LHCN-M2 (cell line): ENCODE measurements at regions not wholly inside any gene's neighbourhood (a gene's known extent, or its start where the extent isn't known, plus 50 kb on each side); places are given as distances from the start of the nearest gene placed in this dataset.
"Not testable (repeated sequence)": the region's sequence is repeated elsewhere in the genome, so short reads cannot be mapped to it uniquely, and the experiment has no call there.

ENCODE experiments used
- DNase-seq: peaks from one replicate; pipeline ENCODE4 v3.0.0-alpha.2; 2012; ENCODE audit warnings: low read depth

DNA sequence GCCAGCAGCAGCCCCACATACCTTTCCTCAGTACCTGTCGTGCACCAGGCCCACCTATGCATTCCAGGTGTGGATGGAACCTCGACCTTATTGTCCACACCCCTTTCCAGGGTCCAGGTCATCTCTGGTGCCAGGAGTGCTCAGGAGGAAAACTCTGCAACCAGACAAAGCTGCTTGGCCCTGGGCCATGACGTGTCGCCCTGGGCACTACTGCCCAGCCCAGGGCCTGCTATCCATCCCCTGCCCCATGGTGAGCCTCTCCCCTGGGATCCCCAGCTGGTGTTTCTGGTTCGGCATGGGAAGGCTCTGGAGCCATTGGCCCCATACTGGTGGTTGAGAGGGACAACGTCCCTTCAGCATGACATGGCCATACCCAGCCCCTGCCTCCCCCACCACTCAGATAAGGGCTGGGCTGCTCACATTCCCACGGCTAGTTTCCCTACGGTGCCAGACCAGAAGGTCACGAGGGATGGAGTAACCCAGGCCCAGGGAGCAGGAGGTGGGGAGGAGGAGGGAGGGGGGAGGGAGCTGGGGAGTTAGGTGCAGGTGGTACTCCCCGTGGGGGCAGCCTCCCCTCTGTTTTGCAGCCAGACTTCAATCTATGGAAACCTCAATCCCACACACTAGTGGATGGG lies 123.2 kb upstream of the MTLN start:
- DNase-seq, result not testable (repeated sequence)

DNA sequence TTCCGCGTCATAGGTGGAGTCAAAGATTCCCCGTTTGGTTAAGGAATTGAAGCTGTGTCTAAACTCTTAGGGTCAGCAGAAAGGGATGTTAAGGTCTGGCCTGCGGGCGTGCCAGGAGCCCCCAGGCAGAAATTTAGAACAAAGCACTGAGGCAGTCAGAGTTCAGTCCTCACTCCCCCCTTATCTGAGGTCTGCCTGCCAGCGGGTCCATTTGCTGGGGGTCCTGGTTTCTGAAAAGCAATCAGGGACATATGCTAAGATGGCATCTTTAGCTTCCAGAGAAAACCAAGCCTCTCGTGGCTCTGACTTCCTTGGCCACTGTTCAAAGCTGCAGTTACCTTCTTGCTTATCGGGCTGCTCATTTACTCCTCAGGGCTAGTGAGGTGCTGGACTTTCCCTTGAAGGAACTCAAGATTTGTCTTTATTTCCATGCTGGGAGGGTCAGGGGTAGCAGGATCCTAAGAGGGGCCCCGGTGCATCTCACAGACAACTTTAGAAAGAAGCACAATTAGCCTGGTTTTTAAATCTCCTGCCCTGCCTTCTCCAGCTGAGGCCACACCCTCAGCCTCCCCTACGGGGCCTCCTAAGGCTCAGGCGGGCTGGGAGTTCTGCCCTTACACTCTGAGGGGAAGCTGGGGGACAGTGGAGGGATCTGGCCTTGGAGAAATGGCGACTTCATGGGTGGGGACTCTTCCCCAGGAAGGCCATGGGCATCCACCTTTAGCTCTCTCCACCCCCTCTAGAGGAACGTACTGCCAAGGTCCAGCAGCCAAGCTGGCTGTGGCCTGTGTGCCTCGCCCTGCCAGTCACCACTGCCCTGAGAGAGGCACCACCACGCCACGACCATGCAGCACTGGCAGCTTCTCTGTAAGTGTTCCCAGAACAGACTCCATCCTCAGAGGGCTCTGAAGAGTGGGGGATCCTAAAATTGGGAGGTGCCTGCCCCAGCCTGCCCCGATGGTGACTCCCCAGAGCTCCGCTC lies 121.1 kb upstream of the MTLN start:
- DNase-seq, result not testable (repeated sequence)

DNA sequence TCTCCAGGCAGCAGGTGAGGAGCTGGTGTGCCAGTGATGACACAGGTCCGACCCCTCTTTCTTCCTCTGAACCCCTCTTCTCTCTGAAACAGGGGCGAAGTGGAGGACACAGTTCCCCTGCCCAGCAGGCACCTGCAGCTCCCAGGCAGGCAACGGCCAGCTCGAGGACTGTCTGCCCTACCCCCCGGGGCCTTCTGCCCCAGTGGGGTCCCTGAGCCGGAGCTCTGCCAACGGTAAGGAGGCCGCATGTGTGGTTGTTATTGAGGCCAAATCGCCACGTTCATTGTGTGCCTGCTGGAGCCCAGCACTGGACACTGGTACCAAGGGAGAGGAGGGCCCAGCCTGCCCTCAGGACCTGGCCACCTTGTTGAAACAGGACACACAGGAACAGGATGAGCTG lies 119.3 kb upstream of the MTLN start:
- not testable (repeated sequence) for DNase-seq

DNA sequence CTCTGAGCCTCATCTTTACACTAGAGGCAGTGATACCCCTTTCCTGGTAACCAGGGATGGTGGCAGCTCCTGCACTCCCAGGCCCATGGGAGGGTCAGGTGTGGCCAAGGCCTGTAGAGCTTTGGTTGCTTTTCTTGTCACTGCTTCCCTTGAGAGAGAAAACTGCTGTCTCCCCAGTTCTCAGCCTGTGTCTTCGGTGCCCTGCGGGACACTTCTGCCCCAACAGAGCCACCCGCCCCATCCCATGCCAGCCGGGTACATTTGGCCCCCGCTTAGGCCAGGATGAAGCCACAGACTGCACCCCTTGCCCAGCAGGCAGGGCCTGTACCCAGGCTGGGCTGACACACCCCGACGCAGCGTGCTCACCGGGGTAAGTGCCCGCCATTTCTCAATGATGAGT lies 117.4 kb upstream of the MTLN start:
- not testable (repeated sequence) for DNase-seq

DNA sequence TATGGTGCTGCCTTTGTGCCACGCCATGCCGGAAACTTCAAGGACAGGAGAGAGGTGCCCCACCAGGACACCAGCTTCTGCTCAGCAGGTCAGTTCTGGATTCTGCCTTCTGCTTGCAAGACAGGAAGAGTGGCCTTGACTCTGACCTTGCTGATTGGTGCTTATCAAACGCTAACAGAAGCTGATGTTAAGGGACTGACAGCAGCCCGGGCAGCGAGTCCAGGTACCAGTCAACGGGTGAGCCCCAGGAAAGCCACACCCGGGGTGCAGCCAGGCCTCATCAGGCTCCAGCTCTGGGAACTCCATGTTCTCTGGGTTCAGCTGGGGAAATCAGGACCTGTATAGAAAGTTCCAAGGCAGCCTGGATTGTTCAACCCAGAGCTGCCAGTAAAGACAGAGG lies 116.8 kb upstream of the MTLN start:
- not testable (repeated sequence) for DNase-seq

DNA sequence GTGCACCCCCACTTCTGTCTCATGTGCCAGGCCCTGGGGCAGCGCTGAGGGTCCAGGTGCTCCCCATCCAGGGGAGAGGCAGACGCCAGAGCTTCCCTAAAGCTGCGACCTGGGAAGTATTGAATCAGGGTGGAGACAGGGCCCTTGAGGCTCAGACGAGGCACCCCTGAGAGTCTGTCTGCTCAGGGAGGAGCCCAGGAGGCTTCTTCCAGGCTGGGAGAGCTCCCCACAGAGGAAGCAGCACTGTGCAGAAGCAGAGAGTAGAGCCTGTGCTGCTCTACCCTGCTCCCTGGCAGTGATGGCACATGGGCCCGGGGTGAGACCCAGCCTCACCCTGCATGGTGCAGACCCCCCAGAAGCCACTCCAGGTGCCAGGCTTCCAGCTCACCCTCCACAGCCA lies 116.3 kb upstream of the MTLN start:
- DNase-seq, result not testable (repeated sequence)

DNA sequence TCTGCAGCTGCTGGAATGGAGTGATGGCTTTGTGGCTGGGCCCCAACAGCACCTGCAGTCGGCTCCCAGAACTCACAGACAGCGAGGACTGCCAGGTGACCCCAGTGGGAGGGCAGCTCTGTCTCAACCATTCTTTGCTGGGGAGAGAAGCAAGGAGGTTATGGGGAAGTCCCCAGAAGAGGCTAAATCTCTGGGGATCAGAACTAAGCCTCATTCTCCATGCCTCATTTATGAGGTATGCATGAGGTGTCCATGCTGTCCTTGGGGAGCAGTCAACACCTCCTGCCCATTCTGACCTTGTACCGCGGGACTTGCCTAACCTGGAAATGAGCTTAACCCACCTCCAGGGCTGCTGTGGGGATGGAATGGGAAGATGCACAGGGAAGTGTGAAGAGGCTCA lies 111.5 kb upstream of the MTLN start:
- DNase-seq, result not testable (repeated sequence)

DNA sequence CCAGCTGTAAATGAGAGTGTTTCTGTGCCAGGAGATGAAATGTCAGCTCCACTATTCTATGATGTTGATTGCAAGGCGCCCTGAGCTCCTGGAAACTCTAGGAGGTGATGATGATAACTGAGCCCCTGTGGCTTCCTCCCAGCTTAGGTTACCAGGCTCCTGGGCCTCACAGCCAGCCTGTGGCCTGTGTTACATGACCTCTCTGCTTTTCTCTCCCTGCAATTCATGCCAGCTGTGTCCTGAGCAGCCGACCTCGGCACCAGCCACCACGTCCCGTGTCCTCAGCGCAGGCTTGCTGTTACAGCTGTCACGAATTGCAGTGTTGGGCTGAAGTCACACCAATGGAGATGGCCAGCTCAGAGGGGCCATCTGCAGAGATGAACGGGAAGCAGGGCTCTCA lies 110.2 kb upstream of the MTLN start:
- DNase-seq, result not testable (repeated sequence)

DNA sequence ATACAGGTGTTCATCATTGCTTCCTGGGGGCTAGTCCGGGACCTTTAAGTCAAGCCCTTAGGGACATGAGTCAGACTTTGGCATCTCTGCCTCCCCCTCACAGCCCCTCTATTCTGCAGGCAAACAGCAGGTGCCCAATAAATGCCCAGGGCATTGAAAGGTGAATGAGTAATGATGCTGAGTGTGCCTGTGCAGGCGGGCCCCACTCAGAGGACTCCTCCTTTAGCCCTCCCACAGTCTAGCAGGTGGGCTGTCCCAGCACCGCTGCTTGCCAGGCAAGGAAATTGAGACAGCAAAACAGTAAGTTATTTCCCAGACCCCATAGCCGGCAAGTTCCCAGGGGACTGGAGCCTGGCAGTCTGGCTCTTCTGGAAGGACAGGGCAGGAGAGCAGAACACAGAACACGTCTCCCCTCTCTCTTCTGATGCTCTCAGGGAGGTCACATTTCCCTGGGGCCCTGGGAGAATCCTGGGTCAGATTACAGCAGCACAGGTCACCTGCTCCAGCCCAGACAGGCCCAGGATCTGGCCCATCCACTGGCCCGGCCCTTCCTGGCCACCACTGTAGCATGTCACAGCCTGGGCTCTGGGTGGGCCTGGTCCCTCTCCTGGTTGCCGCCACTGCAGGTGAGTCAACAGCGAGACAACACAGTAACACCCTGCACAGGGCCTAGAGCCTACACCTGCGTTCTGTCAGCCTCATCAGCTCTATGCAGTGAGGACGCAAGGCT lies 108.7 kb upstream of the MTLN start:
- DNase-seq, result not testable (repeated sequence)

DNA sequence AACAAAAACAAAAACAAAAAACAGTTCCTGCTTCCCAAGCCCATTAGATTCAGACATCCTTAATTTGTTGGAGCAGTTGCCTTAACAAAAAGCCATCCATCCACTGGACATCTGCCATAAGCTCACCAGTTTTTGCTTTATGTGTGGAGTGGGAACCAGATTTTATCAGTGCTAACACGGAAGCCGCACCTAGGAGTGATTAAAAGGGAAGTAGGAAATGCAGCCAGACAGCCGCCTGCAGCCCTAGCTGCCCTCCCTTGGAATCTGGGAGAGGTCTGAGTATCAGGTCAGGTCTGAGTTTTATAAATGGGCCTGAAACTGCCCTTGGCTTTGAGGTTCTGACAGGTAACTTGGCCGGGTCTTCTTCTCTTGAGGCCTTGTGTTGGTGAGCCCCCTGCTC lies 106.6 kb upstream of the MTLN start:
- DNase-seq, result not testable (repeated sequence)

DNA sequence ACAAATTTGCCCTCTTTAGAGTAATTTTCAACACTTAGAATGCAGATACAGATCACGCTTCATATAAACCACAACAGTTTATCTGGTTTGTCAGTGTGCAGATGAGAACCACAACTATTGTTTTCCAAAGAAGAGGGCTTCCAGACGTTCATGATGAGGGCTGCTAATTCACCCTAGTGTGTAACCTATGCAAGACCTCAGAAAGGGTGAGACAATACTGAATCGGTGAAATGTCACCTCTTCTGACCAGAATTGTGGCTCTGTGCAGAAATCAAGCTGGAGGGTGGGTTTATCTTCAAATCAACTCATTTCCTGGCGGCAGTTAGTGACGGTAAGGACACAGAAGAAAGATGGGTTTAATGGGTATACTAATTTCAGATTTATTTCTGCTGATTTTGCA lies 105.0 kb upstream of the MTLN start:
- DNase-seq, result not testable (repeated sequence)

DNA sequence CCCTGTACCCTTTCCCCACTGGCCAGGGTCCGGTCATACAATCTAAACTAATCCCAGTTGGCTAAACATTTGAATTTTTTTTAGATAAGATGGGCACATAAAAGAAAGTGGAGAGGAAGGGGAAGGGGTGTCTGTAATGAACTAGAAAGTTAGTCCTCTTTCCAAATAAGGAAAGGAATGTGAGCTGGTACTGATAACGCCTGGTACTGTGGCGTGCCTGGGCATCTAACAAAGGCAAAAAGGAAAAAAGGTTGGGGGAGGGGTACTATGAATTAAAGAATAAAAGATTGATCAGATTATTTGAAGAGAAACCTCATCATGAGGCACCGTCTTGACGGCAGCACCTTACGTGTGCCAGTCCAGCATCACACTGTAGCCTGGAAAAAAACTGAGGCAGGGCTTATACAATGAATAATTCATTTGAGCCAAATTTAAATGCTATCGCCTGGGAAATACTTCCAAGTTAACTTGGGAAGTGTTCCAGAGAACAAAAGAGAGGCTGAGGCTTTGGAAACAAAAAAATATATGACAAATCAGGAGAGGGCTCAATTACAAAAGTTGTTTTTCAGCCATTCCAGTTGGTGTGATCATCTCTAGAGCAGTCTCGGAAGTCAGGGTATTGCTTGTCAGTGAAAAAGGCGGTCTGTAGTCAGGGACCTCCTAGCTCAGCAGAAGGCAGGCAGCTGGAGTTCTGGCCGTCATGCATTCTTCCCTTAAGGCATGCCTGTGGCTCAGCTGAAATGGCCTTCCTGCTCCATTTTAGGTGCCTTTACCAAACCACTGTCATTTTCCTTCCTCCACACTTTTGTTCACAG lies 103.9 kb upstream of the MTLN start:
- not testable (repeated sequence) for DNase-seq

DNA sequence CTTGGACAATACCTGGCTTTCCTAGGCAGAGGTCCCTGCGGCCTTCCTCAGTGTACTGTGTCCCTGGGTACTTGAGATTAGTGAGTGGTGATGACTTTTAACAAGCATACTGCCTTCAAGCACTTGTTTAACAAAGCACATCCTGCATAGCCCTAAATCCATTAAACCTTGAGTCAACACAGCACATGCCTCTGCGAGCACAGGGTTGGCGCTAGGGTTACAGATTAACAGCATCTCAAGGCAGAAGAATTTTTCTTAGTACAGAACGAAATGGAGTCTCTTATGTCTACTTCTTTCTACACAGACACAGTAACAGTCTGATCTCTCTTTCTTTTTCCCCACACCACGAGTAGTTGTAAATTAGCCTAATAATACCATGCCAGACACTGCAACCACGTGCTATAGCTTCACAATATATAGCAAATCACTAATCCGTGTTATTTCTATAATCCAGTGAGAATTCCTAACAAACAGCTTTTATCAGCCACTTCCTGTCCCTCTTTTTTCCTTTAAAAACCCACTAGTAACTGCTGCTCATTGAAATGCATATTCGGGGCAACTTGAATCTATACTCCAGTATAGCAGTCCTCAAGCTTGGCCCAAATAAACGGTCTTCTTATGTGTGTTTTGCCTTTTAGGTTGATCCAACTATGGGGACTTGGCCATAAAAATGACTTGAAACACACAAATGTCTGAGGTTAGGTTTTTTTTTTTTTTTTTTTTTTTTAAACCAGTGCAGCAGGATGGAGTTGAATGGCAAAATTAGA lies 102.9 kb upstream of the MTLN start:
- DNase-seq, result not testable (repeated sequence)

DNA sequence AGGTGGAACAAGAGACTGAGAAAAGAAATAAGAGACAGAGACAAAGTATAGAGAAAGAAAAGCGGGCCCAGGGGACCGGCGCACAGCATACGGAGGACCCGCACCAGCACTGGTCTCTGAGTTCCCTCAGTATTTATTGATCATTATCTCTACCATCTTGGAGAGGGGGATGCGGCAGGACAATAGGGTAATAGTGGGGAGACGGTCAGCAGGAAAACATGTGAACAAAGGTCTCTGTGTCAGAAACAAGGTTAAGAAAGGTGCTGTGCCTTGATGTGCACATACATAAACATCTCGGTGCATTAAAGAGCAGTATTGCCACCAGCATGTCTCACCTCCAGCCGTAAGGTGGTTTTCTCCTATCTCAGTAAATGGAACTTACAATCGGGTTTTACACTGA lies 102.1 kb upstream of the MTLN start:
- DNase-seq, result not testable (repeated sequence)

DNA sequence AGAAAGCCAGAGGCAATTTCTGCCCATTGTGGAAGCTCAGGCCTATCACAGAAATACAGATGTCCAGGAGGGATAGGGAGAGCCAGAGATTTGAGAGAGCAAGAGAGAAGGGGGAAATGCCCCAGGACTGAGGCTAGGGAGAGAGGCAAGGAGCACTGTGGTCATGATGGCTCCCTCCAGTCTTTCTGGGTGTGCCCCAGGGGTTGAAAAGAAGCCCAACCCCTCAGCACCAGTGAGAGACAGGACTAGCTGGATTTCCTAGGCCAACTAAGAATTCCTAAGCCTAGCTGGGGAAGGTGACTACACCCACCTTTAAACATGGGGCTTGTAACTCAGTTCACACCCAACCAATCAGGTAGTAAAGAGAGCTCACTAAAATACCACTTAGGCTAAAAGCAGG lies 100.7 kb upstream of the MTLN start:
- DNase-seq, result not testable (repeated sequence)

DNA sequence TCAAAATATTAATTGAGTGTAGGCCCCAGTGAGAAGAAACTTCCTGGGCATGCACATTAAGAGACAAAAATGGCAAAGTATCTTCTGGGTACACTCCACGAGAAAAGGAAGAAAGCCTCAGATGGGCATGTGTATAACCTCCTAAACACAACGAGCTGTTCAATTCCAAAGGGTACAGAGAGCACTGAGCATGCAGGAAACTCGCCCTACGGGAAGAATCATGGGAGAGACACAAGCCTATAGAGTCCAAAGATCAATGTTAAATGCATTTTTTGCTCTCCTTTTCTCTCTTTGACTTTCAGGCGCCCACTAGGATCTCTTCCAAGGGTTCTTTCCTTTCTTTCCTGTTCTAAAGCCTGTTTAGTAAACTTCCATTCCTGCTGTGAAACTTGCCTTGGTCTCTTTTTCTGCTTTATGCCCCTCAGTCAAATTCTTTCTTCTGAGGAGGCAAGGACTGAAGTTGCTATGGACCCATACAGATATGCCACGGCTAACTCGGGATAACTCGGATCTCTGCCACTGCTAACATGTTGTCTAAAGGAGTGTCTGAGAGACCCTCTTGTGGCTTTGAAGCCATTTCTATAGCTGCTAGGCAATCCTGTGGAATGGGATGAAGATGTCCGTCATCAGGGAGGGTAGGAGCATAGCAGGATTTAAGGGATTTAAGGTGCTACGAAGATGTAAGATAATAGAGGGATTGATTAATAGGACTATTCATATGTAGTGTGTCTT lies 99.5 kb upstream of the MTLN start:
- not testable (repeated sequence) for DNase-seq

DNA sequence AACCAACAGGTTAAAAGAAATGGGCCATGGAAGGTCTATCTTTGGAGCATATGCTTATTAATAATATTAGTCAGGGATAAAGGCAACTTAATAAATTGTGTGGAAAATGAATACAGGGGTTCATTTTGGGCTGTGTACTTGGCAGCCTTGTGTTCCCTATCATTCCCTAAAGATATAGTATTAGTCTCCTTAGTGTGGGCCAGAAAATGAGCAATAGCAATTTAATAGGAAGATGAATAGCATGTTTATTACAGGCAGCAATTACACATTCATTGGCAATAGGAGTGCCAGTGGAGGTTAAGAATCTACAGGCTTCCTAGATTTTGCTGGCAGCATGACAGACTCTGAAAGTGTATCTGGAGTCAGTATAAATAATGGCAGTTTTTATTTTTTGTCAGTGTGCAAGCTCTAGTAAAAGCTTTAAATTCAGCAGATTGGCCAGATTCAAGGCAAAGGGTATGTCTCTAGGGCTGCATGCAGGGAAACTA lies 98.7 kb upstream of the MTLN start:
- not testable (repeated sequence) for DNase-seq

DNA sequence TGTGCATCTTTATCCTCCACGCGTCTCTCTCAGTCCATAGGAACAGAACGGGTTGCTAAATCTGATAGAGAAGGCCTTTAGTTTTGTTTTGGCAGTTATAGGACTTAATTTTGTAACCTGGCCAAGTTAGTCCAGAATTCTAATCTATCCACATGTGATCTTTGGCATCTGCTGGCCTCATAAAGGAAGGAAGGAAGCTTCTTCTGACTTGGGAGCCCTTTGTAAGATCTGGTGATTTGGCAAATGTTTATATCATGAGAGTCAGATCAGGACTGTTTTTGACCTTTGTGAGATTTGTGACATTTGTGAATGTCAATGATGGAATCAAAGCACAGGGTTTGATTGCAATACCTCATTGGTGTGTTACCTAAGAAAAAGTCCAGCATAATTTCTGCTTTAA lies 96.4 kb upstream of the MTLN start:
- not testable (repeated sequence) for DNase-seq

DNA sequence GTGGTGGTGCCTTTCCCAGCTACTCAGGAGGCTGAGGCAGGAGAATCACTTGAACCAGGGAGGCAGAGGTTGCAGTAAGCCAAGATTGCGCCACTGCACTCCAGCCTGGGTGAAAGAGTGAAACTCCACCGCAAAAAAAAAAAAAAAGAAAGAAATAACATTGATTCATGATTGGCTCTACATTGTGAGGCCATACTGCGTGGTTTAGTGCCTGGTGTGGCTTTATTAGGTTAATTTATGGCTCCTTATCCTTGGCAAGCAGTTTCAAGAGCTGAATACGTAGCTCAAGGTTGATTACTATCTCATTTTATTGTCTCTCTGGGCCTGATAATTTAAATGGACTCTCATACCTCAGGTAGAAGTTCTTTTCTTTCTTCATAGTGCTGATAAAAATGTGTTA lies 80.5 kb upstream of the MTLN start:
- DNase-seq, result not testable (repeated sequence)
